ENCODE measurements at regions not wholly inside any gene's neighbourhood (a gene's known extent, or its start where the extent isn't known, plus 50 kb on each side); places are given as distances from the start of the nearest gene placed in this dataset.
"Not testable (repeated sequence)": the region's sequence is repeated elsewhere in the genome, so short reads cannot be mapped to it uniquely, and the experiment has no call there.

DNA sequence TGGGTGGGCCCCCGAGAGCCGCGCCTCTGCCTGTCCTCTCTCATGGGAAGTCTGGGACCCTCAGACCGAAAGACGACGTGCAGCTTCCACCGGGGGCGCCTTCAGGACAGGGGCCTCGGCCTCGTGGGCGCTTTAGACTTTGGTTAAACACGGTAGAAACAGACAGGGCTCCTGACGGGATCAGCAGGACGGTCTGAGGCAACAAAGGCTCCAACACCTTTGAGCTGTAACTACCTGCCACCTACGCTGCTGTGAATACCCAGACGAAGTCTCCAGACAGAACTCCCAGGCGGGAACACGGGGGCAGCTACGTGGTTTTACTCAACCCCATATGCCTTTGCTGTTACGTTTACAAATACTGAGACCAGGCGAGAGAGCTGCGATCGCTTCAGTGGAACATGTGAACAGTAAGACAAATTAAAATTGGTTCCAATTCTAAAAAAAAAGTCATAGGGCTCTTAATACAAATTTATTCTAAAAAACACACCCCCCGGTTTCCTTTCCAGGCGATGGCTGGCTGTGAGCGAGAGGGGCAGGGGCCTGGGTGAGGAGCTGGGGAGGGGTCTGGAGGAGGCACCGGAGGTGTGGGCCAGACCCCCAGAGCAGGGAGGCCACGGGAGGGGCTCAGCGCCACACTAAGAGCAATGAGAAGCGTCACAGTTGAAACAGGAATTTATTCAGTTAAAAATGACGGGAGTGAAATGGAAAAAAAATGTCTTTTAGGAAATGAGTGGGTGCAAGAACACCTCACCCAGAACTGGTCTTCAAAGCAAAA is 453.2 kb downstream of the QKI start:
- DNase-seq (ENCODE audit: low read depth) = no peak

- DNase-seq (ENCODE audit: low read depth) = no peak
Measured at GRCh38 chr6:163866192-163866591, 451.7 kb downstream of the QKI start.

GRCh38 chr6:163863565-163863964 is 449.0 kb downstream of the QKI start:
- DNase-seq (ENCODE audit: low read depth) = no peak

DNA sequence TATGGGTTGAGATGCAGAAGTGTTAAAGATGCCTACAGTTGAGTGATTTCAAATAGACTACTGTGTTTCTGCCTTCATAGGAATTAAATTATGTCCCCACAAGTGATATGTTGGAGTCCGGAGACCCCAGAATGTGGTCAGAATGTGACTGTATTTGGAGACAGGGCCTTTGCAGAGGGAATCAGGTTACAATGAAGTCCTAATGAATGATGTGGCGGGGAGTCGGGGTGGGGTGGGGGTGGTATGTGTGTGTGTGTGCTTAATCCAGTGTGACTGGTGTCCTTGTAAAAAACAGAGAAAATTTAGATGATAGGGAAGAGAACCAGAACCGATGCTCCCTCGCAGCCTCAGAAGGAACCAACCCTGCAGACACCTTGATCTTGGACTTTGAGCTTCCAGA is 448.2 kb downstream of the QKI start:
- DNase-seq (ENCODE audit: low read depth) = no peak

GRCh38 chr6:163861627-163862026 is 447.1 kb downstream of the QKI start:
- no peak for DNase-seq (ENCODE audit: low read depth)

DNA sequence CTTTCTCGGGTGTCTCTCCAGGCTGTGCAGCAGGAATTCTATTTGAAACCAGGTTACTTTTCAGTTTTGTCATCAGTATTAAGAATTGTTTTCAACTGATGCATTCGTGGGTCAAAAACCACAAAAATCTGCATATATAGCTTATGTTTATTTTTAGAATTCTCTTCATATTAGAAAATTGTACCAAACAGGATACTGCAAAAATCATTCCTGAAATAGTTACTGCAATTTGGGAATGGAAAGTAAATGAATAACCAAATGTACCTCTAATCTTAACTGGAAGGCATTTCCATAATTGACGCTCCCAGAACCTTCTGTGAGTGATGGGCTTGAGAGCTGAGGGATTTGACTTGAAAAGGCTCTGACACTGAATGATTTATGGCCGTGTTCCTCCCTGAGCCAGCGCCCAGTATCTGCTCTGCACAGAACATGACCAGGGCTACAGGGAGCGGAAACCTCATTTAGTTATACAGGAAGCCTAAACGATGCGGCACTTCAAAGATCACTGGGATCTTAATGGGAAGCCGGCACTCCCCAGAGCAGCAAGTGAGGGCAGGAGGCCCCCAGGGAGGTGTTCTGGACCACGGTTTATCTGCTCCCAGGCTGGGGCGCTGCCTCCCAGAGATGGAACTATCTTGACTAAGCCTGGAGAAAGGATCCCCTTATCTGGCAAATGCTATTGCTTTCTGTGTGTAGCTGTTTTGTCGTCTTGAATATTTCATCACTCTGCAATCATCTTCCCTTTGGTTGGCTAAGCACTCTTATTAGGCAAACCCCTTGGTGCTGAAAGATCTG is 446.0 kb downstream of the QKI start:
- no peak for DNase-seq (ENCODE audit: low read depth)

DNA sequence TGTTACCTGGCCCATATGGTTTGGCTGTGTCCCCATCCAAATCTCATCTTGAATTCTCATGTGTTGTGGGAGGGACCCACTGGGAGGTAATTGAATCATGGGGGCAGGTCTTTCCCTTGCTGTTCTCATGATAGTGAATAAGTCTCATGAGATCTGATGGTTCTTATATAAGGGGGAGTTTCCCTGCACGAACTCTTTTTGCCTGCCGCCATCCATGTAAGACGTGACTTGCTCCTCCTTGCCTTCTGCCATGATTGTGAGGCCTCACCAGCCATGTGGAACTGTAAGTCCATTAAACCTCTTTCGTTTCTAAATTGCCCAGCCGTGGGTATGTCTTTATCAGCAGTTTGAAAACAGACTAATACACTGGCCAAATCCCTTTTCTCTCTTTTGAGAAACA is 444.4 kb downstream of the QKI start:
- DNase-seq (ENCODE audit: low read depth) = not testable (repeated sequence)

- DNase-seq (ENCODE audit: low read depth) = no peak
Measured at GRCh38 chr6:163857421-163857820, 442.9 kb downstream of the QKI start.

DNA sequence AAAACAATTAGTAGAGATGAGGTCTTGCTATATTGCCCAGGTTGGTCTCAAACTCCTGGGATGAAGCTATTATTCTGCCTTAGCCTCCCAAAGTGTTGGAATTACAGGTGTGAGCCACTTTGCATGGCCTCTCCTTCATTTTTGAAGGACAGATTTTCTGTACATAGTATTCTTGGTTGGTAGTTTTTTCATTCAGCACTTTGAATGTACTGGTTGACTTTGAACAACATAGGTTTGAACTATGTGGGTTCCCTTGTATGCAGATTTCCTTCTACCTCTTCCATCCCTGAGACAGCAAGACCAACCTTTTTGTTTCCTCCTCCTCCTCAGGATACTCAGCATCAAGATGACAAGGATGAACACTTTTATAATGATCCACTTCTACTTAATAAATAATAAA is 436.4 kb downstream of the QKI start:
- DNase-seq (ENCODE audit: low read depth) = no peak

DNA sequence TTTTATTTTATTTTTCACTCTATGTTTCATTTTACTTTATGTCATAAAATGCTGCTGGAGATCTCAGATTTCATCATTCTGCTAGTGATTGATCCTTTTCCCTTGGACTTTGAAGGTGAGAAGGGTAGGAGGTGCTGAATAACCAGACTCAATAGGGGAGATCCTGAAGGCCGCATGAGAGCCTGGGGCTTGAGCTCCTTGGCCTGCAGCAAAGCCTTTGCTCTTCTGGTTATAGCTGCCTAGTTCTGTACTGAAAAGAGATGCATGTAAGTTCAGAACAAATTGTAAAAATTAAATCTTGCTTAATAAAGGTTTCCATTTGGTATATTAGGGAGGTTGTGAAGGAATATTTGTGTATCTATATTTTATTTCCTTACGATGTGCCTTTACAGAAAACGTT is 430.2 kb downstream of the QKI start:
- no peak for DNase-seq (ENCODE audit: low read depth)

GRCh38 chr6:163844357-163844756 is 429.8 kb downstream of the QKI start:
- no peak for DNase-seq (ENCODE audit: low read depth)

DNA sequence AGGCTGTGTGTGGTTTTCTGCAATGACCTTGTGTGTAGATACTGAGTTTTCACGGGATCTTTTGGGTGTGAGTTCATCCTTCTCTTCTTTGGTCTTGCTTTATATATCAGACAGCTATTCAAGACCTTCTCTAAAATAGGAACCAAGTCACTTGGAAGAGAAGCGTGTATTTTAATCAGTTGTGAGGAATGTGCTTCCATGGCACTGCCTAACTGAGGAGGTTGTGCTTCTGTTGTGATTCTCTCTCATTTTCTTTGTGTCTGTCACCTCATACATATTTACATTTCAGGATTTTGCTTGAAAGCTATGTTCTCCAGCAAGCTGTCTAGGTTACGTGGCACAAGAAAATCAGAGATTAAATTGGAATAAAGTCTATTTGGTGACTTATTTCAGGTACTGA is 428.7 kb downstream of the QKI start:
- no peak for DNase-seq (ENCODE audit: low read depth)

GRCh38 chr6:163842467-163842866 is 427.9 kb downstream of the QKI start:
- no peak for DNase-seq (ENCODE audit: low read depth)

DNA sequence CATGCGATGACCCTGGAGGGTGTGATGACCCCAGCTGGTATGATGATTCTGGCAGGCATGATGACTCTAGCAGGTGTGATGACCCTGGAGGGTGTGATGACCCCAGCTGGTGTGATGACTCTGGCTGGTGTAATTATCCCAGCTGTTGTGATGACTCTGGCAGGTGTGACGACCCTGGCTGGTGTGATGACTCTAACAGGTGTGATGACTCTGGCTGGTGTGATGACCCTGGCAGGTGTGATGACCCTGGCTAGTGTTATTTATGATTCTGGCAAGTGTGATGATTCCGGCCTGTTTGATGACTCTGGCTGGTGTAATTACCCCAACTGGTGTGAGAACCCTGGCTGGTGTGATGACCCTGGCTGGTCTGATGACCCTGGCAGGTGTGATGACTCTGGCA is 427.2 kb downstream of the QKI start:
- DNase-seq (ENCODE audit: low read depth) = no peak

- DNase-seq (ENCODE audit: low read depth) = no peak
Measured at GRCh38 chr6:163841326-163841725, 426.8 kb downstream of the QKI start.

GRCh38 chr6:163840880-163841279 is 426.4 kb downstream of the QKI start:
- no peak for DNase-seq (ENCODE audit: low read depth)

GRCh38 chr6:163839296-163839695 is 424.8 kb downstream of the QKI start:
- DNase-seq (ENCODE audit: low read depth) = no peak

DNA sequence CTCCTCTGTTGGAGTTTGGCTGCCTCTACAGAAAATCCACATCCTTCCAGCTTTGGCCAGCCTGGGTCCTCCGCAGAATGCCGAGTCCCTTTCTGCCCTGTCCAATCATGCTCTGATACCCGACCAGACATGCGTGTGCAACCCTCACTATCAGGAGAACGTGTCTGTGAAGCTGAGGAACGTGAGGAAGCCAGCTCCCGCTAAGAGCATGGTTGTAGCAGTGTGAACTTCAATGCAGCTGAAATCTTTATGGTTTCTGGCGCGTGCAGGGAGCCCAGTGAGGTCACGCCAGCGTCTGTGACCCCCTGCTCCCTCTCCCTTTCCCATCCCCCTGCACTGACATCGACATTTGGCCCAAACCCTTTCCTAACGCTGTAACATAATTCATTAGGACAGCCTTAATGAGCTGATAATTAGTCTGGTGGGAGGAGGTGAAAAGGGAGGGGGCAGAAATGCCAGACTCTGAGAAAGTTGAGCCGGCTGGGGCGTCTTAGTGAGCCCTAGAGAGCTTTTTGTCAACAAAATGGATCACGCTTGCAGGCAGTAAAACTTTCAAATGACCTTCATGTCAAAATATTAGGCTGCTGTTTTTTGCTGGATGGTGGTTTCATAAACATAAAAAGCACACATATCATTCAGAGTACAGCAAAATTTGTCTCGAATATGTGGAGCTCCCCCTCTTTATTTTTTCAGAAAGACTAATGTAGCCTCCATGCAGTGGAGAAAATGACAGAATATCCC is 423.3 kb downstream of the QKI start:
- no peak for DNase-seq (ENCODE audit: low read depth)

GRCh38 chr6:163836876-163837690 is 422.6 kb downstream of the QKI start:
- DNase-seq (ENCODE audit: low read depth) = no peak

- DNase-seq (ENCODE audit: low read depth) = no peak
Measured at GRCh38 chr6:163835439-163836171, 421.1 kb downstream of the QKI start.

- DNase-seq (ENCODE audit: low read depth) = no peak
Measured at GRCh38 chr6:163834226-163834970, 419.9 kb downstream of the QKI start.

All from activated T-helper 1 cell treated with Interleukin-2 at 50 U/mL for 16 hours (primary cell).